Parathyroid adenoma (tissue), 2 donors: ENCODE measurements at regions not wholly inside any gene's neighbourhood (a gene's known extent, or its start where the extent isn't known, plus 50 kb on each side); places are given as distances from the start of the nearest gene placed in this dataset.

Experiments
- H2AFZ ChIP-seq: fragments of 300-600 bp; sonication (generic); one replicate; pipeline ENCODE4 v1.7.0; 2017; ENCODE audit warnings: antibody characterized with exemption, mild to moderate bottlenecking
- H3K27ac ChIP-seq: fragments of 300-600 bp; sonication (generic); one replicate; pipeline ENCODE4 v1.7.0; 2017
- H3K27me3 ChIP-seq: fragments of 300-600 bp; sonication (generic); one replicate; pipeline ENCODE4 v1.7.0; 2017; ENCODE audit warnings: low read length; ENCODE audit not compliant: control insufficient read depth, insufficient read depth
- H3K36me3 ChIP-seq: fragments of 300-600 bp; sonication (generic); one replicate; pipeline ENCODE4 v1.7.0; 2017; ENCODE audit warnings: low read length; ENCODE audit not compliant: control insufficient read depth, insufficient read depth
- H3K4me1 ChIP-seq: fragments of 300-600 bp; sonication (generic); one replicate; pipeline ENCODE4 v1.7.0; 2017; ENCODE audit warnings: control low read depth
- H3K4me2 ChIP-seq: fragments of 300-600 bp; sonication (generic); one replicate; pipeline ENCODE4 v1.7.0; 2017; ENCODE audit warnings: low read length
- H3K4me3 ChIP-seq: fragments of 300-600 bp; sonication (generic); one replicate; pipeline ENCODE4 v1.7.0; 2017; ENCODE audit warnings: low read depth, low read length
- H3K79me2 ChIP-seq: fragments of 300-600 bp; sonication (generic); one replicate; pipeline ENCODE4 v1.7.0; 2017; ENCODE audit warnings: control low read depth
- H3K9ac ChIP-seq: fragments of 300-600 bp; sonication (generic); one replicate; pipeline ENCODE4 v1.7.0; 2017; ENCODE audit warnings: mild to moderate bottlenecking
- H3K9me3 ChIP-seq: fragments of 300-600 bp; sonication (generic); one replicate; pipeline ENCODE4 v1.7.0; 2017; ENCODE audit warnings: low read length; ENCODE audit not compliant: control insufficient read depth
- TF ChIP-seq, protein P1 (sequence below): fragments of 300-600 bp; sonication (generic); IDR thresholded peaks from one replicate; pipeline ENCODE4 v1.7.0; 2017; ENCODE audit warnings: antibody characterized with exemption, mild to moderate bottlenecking
- donor health status: primary hyperparathyroidism.

DNA sequence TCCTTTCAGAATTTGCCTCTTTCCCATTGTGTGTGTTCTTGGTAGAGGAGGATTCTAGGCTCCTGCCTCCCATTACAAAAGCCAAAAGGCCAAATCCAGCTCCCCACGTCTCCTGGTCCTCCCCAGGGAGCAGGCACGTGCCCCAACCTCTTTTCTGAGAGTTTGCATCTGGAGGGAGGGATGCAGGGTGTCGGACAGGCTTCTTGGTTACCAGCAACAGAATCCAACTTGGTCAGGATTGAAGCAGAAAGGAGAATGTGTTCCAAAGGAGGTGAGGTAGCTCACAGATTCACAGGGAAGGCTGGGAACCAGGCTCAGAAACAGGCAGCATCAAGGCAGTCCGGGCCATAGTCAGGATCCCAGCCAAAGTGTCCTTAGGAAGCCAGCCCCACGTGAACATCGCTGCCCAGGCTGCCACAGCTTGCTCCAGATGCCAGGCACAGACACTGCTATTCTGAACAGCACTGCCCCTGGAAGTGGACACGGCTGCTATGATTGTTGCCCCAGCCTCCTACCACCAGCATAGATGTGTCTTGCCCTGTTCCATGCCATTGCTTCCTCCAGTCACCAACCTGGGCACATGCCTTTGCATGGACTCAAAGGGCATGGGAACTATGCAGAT lies 264.2 kb upstream of the ZMIZ1 start:
- H3K4me1 ChIP-seq: peaks cover 2% of the 10 kb centered on the region
- H3K9me3 ChIP-seq: no peaks in the 10 kb centered on the region
- H3K27me3 ChIP-seq: no peaks in the 10 kb centered on the region
- H3K79me2 ChIP-seq: no peaks in the 10 kb centered on the region
- H3K36me3 ChIP-seq: no peaks in the 10 kb centered on the region
- no peak overlapping the region for H3K4me3 ChIP-seq
- no peak overlapping the region for H3K27ac ChIP-seq
- H2AFZ ChIP-seq: no peak overlapping the region
- TF ChIP-seq, protein P1, sequence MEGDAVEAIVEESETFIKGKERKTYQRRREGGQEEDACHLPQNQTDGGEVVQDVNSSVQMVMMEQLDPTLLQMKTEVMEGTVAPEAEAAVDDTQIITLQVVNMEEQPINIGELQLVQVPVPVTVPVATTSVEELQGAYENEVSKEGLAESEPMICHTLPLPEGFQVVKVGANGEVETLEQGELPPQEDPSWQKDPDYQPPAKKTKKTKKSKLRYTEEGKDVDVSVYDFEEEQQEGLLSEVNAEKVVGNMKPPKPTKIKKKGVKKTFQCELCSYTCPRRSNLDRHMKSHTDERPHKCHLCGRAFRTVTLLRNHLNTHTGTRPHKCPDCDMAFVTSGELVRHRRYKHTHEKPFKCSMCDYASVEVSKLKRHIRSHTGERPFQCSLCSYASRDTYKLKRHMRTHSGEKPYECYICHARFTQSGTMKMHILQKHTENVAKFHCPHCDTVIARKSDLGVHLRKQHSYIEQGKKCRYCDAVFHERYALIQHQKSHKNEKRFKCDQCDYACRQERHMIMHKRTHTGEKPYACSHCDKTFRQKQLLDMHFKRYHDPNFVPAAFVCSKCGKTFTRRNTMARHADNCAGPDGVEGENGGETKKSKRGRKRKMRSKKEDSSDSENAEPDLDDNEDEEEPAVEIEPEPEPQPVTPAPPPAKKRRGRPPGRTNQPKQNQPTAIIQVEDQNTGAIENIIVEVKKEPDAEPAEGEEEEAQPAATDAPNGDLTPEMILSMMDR: no peak
- no peak overlapping the region for H3K9ac ChIP-seq
- H3K4me2 ChIP-seq: no peak overlapping the region

DNA sequence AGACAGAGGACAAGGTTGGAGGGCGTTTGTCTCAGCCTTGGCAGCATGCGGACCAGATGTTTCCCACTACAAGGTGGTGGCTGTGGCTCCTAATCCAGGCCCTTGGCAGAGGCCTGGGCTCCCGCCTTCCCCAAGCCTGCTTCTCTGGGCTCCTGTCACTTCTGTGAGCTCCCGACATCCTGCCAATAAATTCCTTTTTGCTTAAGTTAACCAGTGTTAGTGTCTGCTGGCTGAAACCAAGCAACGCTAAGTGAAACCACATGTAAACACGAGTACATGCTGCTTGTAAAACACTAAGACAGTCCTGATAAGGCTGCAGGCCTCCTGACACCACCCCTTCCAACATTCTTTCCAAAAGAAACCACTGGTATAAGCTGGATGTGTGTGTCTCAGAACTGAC lies 263.6 kb upstream of the ZMIZ1 start:
- Histone ChIP-seq H3K36me3 (no peaks in the 10 kb centered on the region), H3K4me3 (no peak overlapping the region), H3K27ac (no peak overlapping the region), H3K4me2 (no peak overlapping the region), H3K27me3 (no peaks in the 10 kb centered on the region), H3K9me3 (no peaks in the 10 kb centered on the region), H3K9ac (no peak overlapping the region), H2AFZ (no peak overlapping the region), H3K4me1 (no peaks in the 10 kb centered on the region), H3K79me2 (no peaks in the 10 kb centered on the region)
- TF ChIP-seq, protein P1: no peak

DNA sequence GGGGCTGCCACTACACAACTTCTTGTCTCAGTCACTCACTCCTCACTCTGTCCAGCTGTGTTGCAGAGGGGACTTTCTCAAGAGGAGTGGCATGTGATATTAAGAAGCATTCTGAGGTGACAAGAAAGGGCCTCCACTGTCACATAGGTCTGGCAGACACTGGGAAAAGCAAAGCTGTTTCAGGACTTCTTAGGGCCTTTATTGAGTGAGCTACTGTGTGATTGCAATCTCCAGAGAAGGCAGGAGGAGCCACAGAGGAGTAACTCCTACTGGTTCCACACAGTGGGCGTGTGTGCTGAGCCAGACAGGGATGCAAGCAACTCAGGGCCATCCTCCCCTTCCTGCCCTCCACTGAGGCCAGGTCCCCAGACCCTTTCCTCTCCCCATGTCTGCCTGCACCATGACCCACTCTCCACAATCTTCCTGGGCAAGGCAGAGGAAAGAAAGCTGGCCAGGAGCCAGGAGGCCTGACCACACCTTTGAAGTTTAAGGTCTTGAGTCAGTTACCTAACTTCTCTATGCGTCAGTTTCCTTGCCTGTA lies 262.0 kb upstream of the ZMIZ1 start:
- Histone ChIP-seq H3K27ac (no peak overlapping the region), H3K4me1 (no peaks in the 10 kb centered on the region)

DNA sequence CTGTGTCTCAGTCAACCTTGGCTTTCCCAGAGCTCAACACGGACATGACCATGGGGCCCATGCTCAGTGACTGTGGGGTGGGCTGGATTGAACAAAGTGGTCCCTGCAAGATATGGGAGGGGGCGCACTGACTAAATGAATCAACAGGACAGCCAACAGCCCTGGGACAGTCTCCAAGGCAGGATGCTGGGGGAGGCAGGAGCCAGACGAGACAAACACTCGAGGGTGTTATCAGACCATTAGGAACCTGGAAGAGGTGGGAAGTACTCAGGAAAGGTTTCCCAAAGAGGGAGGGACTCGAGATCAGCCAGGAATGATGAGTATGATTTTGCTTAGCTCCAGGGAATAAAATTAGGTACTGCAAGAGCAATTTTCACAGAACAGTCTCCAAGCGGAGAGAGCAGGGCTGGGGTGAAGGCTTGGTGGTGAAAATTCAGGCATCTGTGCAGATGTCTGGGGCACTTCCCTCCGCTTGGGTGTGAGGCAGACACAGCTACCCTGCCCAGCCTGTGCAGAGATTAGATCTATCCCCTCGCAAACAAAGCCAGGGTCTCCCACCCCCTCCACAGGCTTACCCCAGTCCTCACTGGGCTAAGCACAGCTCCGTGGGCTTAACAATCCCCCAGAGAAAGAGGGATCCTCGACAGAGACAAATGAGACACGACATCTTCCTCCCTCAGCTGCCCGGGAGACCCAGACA lies 261.1 kb upstream of the ZMIZ1 start:
- Histone ChIP-seq H3K4me2 (no peak overlapping the region), H3K4me1 (no peaks in the 10 kb centered on the region), H2AFZ (no peak overlapping the region), H3K27me3 (no peaks in the 10 kb centered on the region), H3K9ac (no peak overlapping the region), H3K9me3 (no peaks in the 10 kb centered on the region), H3K4me3 (no peak overlapping the region), H3K27ac (no peak overlapping the region), H3K36me3 (no peaks in the 10 kb centered on the region), H3K79me2 (no peaks in the 10 kb centered on the region)
- TF ChIP-seq, protein P1: no peak

More for the DNA sequence above, 262.0 kb upstream of the ZMIZ1 start:
- Histone ChIP-seq H3K9ac (no peak overlapping the region), H3K79me2 (no peaks in the 10 kb centered on the region), H3K4me2 (no peak overlapping the region), H3K9me3 (no peaks in the 10 kb centered on the region), H3K36me3 (no peaks in the 10 kb centered on the region), H3K27me3 (no peaks in the 10 kb centered on the region), H2AFZ (no peak overlapping the region), H3K4me3 (no peak overlapping the region)
- TF ChIP-seq, protein P1: no peak
